ENCODE measurements at regions not wholly inside any gene's neighbourhood (a gene's known extent, or its start where the extent isn't known, plus 50 kb on each side); places are given as distances from the start of the nearest gene placed in this dataset.
"Not testable (repeated sequence)": the region's sequence is repeated elsewhere in the genome, so short reads cannot be mapped to it uniquely, and the experiment has no call there.

DNA sequence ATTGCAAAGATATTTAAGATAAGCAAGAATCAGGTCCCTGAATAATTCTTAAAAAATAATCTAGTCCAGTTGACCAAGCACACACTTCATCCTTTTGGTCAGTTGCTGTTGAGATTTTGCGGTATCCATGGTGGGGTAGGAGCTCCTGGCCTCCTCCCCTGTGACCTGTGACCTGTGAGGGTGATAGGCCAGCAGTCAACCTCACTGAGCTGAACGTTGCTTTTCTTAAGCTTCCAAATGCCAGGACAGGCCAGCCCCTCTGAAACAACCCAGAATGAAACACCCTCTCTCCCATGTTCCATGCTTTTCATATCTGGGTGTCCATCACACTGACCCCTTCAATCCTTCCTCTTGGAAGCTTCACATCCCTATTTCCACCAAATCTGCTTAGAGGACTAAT, 164.9 kb downstream of the THBS2 start:
- H3K27ac Mint-ChIP-seq (ENCODE audit: unreplicated experiment), result no peak overlapping the region
- ChIA-PET CTCF (no interaction called here), POLR2A (no interaction called here)
- Histone ChIP-seq H3K9me3 (peaks cover 10% of the 10 kb centered on the region; the same call in 1 of the 2 replicates), H3K4me3 (ENCODE audit: low read depth, low read length) (no peak overlapping the region), H3K27me3 (replicated peaks; ENCODE audit: control insufficient read depth, insufficient read depth, low read length) (no peaks in the 10 kb centered on the region), H3K36me3 (ENCODE audit: control insufficient read depth, insufficient read depth, low read length) (no peaks in the 10 kb centered on the region), H3K4me1 (no peaks in the 10 kb centered on the region)
- TF ChIP-seq, protein P1, sequence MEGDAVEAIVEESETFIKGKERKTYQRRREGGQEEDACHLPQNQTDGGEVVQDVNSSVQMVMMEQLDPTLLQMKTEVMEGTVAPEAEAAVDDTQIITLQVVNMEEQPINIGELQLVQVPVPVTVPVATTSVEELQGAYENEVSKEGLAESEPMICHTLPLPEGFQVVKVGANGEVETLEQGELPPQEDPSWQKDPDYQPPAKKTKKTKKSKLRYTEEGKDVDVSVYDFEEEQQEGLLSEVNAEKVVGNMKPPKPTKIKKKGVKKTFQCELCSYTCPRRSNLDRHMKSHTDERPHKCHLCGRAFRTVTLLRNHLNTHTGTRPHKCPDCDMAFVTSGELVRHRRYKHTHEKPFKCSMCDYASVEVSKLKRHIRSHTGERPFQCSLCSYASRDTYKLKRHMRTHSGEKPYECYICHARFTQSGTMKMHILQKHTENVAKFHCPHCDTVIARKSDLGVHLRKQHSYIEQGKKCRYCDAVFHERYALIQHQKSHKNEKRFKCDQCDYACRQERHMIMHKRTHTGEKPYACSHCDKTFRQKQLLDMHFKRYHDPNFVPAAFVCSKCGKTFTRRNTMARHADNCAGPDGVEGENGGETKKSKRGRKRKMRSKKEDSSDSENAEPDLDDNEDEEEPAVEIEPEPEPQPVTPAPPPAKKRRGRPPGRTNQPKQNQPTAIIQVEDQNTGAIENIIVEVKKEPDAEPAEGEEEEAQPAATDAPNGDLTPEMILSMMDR (IDR thresholded peaks at IDR 0.05; ENCODE audit: insufficient read depth in 1 of 2, low read depth in 1 of 2, low read length in 1 of 2, severe bottlenecking in 1 of 2, unreplicated experiment in 1 of 2), result no peak
- BruUV-seq (replicated peaks), result no TSS peak
- H3K27me3 Mint-ChIP-seq (ENCODE audit: insufficient read depth, unreplicated experiment), result no peaks in the 10 kb centered on the region
- peaks cover 49% of the 10 kb centered on the region for H3K9me3 Mint-ChIP-seq (ENCODE audit: unreplicated experiment)
- no peak for DNase-seq
- H3K4me1 Mint-ChIP-seq (ENCODE audit: low read depth, unreplicated experiment), result no peaks in the 10 kb centered on the region
- no peak overlapping the region for H3K4me3 Mint-ChIP-seq (ENCODE audit: unreplicated experiment)
- H3K36me3 Mint-ChIP-seq (ENCODE audit: insufficient read depth, unreplicated experiment), result no peaks in the 10 kb centered on the region
- intact Hi-C loops (cut with micrococcal nuclease; ENCODE audit: unreplicated experiment), result no loop called here

DNA sequence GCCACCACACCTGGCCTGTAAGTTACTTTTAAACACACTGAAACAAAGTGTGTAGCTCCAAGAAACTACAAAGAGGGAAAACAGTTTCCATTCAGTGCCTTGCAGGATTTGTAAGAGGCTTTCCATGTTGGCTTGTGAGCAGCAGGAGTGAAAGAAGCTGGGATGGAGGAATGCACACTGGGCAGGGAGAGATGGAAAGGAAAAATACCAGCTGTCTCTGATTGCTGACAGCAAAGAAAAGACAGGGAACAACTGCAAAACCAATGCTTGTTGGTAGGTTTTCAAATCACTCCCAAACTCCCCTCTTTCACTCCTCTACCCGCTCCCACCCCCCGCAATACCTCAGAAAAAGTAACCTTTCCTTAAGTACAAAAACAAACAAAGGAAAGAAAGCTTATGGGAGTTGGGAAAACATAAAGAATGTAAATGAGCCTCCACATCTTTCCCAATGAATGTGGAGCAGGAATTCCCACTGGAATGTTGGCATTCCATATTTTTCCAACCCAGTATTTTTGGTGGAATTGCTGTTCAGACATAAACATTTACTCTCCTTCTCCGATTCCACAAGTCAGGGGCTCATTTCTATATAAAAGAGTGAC, 166.1 kb downstream of the THBS2 start:
- Histone ChIP-seq H3K27me3 (replicated peaks; ENCODE audit: control insufficient read depth, insufficient read depth, low read length) (no peaks in the 10 kb centered on the region), H3K36me3 (ENCODE audit: control insufficient read depth, insufficient read depth, low read length) (no peaks in the 10 kb centered on the region), H3K4me3 (ENCODE audit: low read depth, low read length) (no peak overlapping the region), H3K9me3 (peaks cover 10% of the 10 kb centered on the region; the same call in 1 of the 2 replicates), H3K4me1 (no peaks in the 10 kb centered on the region)
- H3K27ac Mint-ChIP-seq (ENCODE audit: unreplicated experiment), result no peak overlapping the region
- TF ChIP-seq, protein P1 (IDR thresholded peaks at IDR 0.05; ENCODE audit: insufficient read depth in 1 of 2, low read depth in 1 of 2, low read length in 1 of 2, severe bottlenecking in 1 of 2, unreplicated experiment in 1 of 2), result no peak
- CTCF ChIA-PET, result no interaction called here
- peaks cover 49% of the 10 kb centered on the region for H3K9me3 Mint-ChIP-seq (ENCODE audit: unreplicated experiment)
- no peak overlapping the region for H3K4me3 Mint-ChIP-seq (ENCODE audit: unreplicated experiment)
- DNase-seq, result no peak
- BruUV-seq (replicated peaks), result no TSS peak
- intact Hi-C loops (cut with micrococcal nuclease; ENCODE audit: unreplicated experiment), result no loop called here
- H3K27me3 Mint-ChIP-seq (ENCODE audit: insufficient read depth, unreplicated experiment), result no peaks in the 10 kb centered on the region
- POLR2A ChIA-PET, result no interaction called here
- no peaks in the 10 kb centered on the region for H3K36me3 Mint-ChIP-seq (ENCODE audit: insufficient read depth, unreplicated experiment)
- H3K4me1 Mint-ChIP-seq (ENCODE audit: low read depth, unreplicated experiment), result no peaks in the 10 kb centered on the region

DNA sequence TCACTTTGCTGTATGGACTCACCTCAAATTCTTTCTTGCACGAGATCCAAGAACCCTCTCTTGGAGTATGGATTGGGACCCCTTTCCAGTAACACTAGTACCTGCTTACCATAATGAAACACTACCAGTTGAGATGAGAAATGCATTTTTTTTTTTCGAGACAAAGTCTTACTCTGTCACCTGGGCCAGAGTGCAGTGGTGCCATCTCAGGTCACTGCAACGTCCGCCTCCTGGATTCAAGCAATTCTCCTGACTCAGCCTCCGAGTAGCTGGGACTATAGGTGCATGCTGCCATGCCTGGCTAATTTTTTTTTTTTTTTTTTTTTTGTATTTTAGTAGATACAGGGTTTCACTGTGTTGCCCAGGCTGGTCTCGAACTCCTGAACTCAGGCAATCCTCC, 167.0 kb downstream of the THBS2 start:
- intact Hi-C loops (cut with micrococcal nuclease; ENCODE audit: unreplicated experiment); H3K4me1 Mint-ChIP-seq (ENCODE audit: low read depth, unreplicated experiment); H3K36me3 Mint-ChIP-seq (ENCODE audit: insufficient read depth, unreplicated experiment); H3K36me3 ChIP-seq (ENCODE audit: control insufficient read depth, insufficient read depth, low read length); CTCF ChIA-PET; H3K4me3 Mint-ChIP-seq (ENCODE audit: unreplicated experiment); H3K27me3 ChIP-seq (replicated peaks; ENCODE audit: control insufficient read depth, insufficient read depth, low read length); POLR2A ChIA-PET; H3K27me3 Mint-ChIP-seq (ENCODE audit: insufficient read depth, unreplicated experiment); DNase-seq; H3K4me1 ChIP-seq; BruUV-seq (replicated peaks); H3K4me3 ChIP-seq (ENCODE audit: low read depth, low read length); H3K27ac Mint-ChIP-seq (ENCODE audit: unreplicated experiment): not testable (repeated sequence)
- peaks cover 42% of the 10 kb centered on the region for H3K9me3 Mint-ChIP-seq (ENCODE audit: unreplicated experiment)
- H3K9me3 ChIP-seq, result peaks cover 10% of the 10 kb centered on the region; the same call in 1 of the 2 replicates

DNA sequence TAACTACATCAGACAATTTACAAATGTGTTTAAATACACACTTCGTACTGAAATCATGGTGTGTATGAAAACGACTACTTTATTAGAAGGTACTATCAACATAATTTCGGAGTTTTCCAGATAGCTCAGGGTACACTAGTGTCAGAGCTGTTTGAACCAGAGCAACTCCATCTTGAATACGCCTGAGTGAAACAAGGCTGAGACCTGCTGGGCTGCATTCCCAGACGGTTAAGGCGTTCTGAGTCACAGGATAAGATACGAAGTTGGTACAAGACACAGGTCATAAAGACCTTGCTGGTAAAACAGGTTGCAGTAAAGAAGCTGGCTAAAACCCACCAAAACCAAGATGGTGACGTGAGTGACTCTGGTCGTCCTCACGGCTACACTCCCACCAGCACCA, 167.6 kb downstream of the THBS2 start:
- H3K27ac Mint-ChIP-seq (ENCODE audit: unreplicated experiment), result no peak overlapping the region
- Histone ChIP-seq H3K36me3 (ENCODE audit: control insufficient read depth, insufficient read depth, low read length) (no peaks in the 10 kb centered on the region), H3K9me3 (peaks cover 8% of the 10 kb centered on the region; the same call in 1 of the 2 replicates), H3K27me3 (replicated peaks; ENCODE audit: control insufficient read depth, insufficient read depth, low read length) (no peaks in the 10 kb centered on the region), H3K4me3 (ENCODE audit: low read depth, low read length) (no peak overlapping the region), H3K4me1 (no peaks in the 10 kb centered on the region)
- no TSS peak for BruUV-seq (replicated peaks)
- POLR2A ChIA-PET, result no interaction called here
- TF ChIP-seq, protein P1 (IDR thresholded peaks at IDR 0.05; ENCODE audit: insufficient read depth in 1 of 2, low read depth in 1 of 2, low read length in 1 of 2, severe bottlenecking in 1 of 2, unreplicated experiment in 1 of 2), result no peak
- H3K4me3 Mint-ChIP-seq (ENCODE audit: unreplicated experiment), result no peak overlapping the region
- H3K4me1 Mint-ChIP-seq (ENCODE audit: low read depth, unreplicated experiment), result no peaks in the 10 kb centered on the region
- intact Hi-C loops (cut with micrococcal nuclease; ENCODE audit: unreplicated experiment), result no loop called here
- H3K36me3 Mint-ChIP-seq (ENCODE audit: insufficient read depth, unreplicated experiment), result no peaks in the 10 kb centered on the region
- no peaks in the 10 kb centered on the region for H3K27me3 Mint-ChIP-seq (ENCODE audit: insufficient read depth, unreplicated experiment)
- DNase-seq, result no peak
- H3K9me3 Mint-ChIP-seq (ENCODE audit: unreplicated experiment), result peaks cover 44% of the 10 kb centered on the region
- CTCF ChIA-PET, result no interaction called here
